Endothelial cell (in vitro differentiated cells): ENCODE measurements at regions not wholly inside any gene's neighbourhood (a gene's known extent, or its start where the extent isn't known, plus 50 kb on each side); places are given as distances from the start of the nearest gene placed in this dataset.

Experiments
- DNase-seq: peaks from one replicate; pipeline ENCODE4 v3.0.0; 2021; ENCODE audit warnings: low spot score
- H3K27ac Mint-ChIP-seq: one replicate; pipeline ENCODE4 v1.8.0; 2021; ENCODE audit warnings: mixed read lengths, inconsistent platforms; ENCODE audit not compliant: unreplicated experiment
- H3K27me3 Mint-ChIP-seq: one replicate; pipeline ENCODE4 v1.8.0; 2021; ENCODE audit warnings: mild to moderate bottlenecking, moderate library complexity, mixed read lengths, inconsistent platforms; ENCODE audit not compliant: unreplicated experiment
- H3K36me3 Mint-ChIP-seq: one replicate; pipeline ENCODE4 v1.8.0; 2021; ENCODE audit warnings: mild to moderate bottlenecking, low read depth, mixed read lengths, inconsistent platforms; ENCODE audit not compliant: unreplicated experiment
- H3K4me1 Mint-ChIP-seq: one replicate; pipeline ENCODE4 v1.8.0; 2021; ENCODE audit warnings: mild to moderate bottlenecking, mixed read lengths, inconsistent platforms; ENCODE audit not compliant: unreplicated experiment
- H3K4me3 Mint-ChIP-seq: one replicate; pipeline ENCODE4 v1.8.0; 2021; ENCODE audit warnings: mild to moderate bottlenecking, mixed read lengths, inconsistent platforms; ENCODE audit not compliant: unreplicated experiment
- H3K9me3 Mint-ChIP-seq: one replicate; pipeline ENCODE4 v1.8.0; 2021; ENCODE audit warnings: mixed read lengths, inconsistent platforms; ENCODE audit not compliant: unreplicated experiment
- TF ChIP-seq, protein P1 (sequence below): fragments of 200-600 bp; sonication (generic); IDR thresholded peaks from one replicate; pipeline ENCODE4 v1.5.0; 2021; ENCODE audit warnings: antibody characterized with exemption; ENCODE audit not compliant: unreplicated experiment

DNA sequence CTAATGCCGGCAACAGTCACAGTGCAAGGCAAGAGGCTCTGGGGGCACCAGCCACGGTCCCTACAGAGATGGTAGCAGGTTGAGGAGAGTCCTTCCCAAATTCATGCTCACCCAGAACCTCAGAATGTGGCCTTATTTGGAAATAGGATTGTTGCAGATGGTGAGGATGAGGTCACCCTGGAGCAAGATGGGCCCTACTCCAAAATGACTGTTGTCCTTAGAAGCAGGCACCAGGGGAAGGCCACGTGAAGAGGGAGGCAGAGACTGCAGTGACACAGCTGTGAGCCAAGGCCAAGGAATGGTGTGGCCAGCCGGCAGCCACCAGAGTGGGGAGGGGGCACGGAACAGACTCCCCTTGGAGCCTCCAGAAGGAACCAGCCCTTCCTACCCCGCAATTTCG, 70.8 kb upstream of the CLDN14 start:
- DNase-seq, result no peak
- Mint-ChIP-seq H3K9me3 (no peaks in the 10 kb centered on the region), H3K4me1 (peaks cover 7% of the 10 kb centered on the region), H3K27me3 (peaks cover 2% of the 10 kb centered on the region), H3K27ac (no peak overlapping the region), H3K36me3 (peaks cover 2% of the 10 kb centered on the region), H3K4me3 (no peak overlapping the region)
- TF ChIP-seq, protein P1, sequence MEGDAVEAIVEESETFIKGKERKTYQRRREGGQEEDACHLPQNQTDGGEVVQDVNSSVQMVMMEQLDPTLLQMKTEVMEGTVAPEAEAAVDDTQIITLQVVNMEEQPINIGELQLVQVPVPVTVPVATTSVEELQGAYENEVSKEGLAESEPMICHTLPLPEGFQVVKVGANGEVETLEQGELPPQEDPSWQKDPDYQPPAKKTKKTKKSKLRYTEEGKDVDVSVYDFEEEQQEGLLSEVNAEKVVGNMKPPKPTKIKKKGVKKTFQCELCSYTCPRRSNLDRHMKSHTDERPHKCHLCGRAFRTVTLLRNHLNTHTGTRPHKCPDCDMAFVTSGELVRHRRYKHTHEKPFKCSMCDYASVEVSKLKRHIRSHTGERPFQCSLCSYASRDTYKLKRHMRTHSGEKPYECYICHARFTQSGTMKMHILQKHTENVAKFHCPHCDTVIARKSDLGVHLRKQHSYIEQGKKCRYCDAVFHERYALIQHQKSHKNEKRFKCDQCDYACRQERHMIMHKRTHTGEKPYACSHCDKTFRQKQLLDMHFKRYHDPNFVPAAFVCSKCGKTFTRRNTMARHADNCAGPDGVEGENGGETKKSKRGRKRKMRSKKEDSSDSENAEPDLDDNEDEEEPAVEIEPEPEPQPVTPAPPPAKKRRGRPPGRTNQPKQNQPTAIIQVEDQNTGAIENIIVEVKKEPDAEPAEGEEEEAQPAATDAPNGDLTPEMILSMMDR, result no peak

DNA sequence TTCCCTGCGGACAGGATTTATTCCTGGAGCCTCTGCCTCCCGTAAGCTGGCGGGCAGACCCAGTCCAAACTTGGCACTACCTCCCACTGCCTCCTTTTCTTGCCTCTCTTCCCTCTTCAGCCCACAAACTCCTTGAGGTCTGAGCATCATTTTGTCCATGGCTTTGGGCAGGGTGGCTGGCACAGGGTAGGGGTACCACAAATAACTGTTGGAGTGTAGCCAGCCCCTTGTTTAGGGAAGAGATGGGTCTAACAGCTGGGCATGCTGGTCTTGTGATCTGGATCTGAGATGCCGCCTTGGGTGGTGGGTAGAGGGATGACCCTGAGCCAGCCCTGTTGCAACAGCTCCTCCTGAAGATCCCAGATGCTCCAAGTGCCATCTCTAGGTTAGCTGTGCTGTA, 71.4 kb upstream of the CLDN14 start:
- peaks cover 2% of the 10 kb centered on the region for H3K27me3 Mint-ChIP-seq

GRCh38 chr21:36551731-36552433, 72.0 kb upstream of the CLDN14 start:
- Mint-ChIP-seq H3K9me3 (no peaks in the 10 kb centered on the region), H3K27ac (no peak overlapping the region)
- DNase-seq, result no peak

More for the DNA sequence above, 71.4 kb upstream of the CLDN14 start:
- Mint-ChIP-seq H3K4me1 (peaks cover 7% of the 10 kb centered on the region), H3K9me3 (no peaks in the 10 kb centered on the region), H3K4me3 (no peak overlapping the region), H3K36me3 (peaks cover 3% of the 10 kb centered on the region), H3K27ac (no peak overlapping the region)
- TF ChIP-seq, protein P1, result no peak
- DNase-seq, result no peak

DNA sequence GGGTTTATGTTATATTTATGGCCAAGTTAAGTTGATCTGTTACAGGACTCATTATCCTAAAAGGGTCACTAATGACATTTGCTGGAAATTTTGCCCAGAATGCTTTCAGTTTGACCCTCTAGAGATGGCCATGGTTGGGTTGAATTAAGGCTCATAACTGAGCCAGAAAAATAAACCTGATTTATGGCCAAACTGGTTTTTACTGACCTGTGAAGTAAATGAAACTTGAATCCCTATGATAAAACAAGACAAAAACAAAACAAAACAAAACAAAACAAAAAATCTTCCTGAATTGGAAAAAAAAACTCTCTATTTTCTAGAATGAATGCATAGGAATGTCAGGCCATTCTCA, 72.5 kb upstream of the CLDN14 start:
- no peak overlapping the region for H3K4me3 Mint-ChIP-seq
- H3K4me1 Mint-ChIP-seq, result peaks cover 7% of the 10 kb centered on the region
- peaks cover 3% of the 10 kb centered on the region for H3K36me3 Mint-ChIP-seq
- no peak overlapping the region for H3K27ac Mint-ChIP-seq
- peaks cover 2% of the 10 kb centered on the region for H3K27me3 Mint-ChIP-seq
- DNase-seq, result no peak
- H3K9me3 Mint-ChIP-seq, result no peaks in the 10 kb centered on the region
- TF ChIP-seq, protein P1, result no peak

More at GRCh38 chr21:36551731-36552433, 72.0 kb upstream of the CLDN14 start:
- peaks cover 3% of the 10 kb centered on the region for H3K36me3 Mint-ChIP-seq
- H3K27me3 Mint-ChIP-seq, result peaks cover 2% of the 10 kb centered on the region
- TF ChIP-seq, protein P1, result no peak
- no peak overlapping the region for H3K4me3 Mint-ChIP-seq
- H3K4me1 Mint-ChIP-seq, result peaks cover 7% of the 10 kb centered on the region

DNA sequence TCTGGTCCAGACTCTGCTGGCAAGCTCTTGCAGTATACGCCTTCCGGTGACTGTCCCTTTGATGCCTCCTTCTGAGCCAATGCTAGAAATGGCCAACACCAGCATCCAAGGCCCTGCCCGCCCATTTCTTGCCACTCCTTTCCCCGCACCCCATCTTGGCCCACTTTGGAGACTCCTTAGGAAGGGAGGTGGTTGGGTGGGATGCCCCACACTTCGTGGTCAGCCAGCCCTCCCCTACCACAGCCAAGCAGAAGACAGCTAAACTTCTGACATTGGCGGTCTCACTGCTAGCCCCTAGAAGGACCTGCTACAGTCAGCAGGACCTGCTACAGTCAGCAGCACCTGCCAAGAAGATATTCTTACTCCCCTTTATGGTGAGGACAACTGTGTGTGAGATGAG, 73.5 kb upstream of the CLDN14 start:
- TF ChIP-seq, protein P1, result no peak
- peaks cover 2% of the 10 kb centered on the region for H3K27me3 Mint-ChIP-seq
- no peak for DNase-seq
- peaks cover 3% of the 10 kb centered on the region for H3K36me3 Mint-ChIP-seq
- no peaks in the 10 kb centered on the region for H3K9me3 Mint-ChIP-seq
- no peak overlapping the region for H3K27ac Mint-ChIP-seq
- peaks cover 7% of the 10 kb centered on the region for H3K4me1 Mint-ChIP-seq
- H3K4me3 Mint-ChIP-seq, result no peak overlapping the region
